Pancreas (tissue), 10 donors: ENCODE measurements at regions not wholly inside any gene's neighbourhood (a gene's known extent, or its start where the extent isn't known, plus 50 kb on each side); places are given as distances from the start of the nearest gene placed in this dataset.

Source experiments
- ATAC-seq, 4 donors: fragments of 200-7000 bp; cut with Tn5 transposase; one replicate each; pipeline versions ENCODE4 v1.8.0 to v1.9.1; 2020; ENCODE audit warnings: mild to moderate bottlenecking in 4 of 4, moderate library complexity in 4 of 4
- DNase-seq, 6 donors: peaks; one replicate each; pipeline ENCODE4 v3.0.0-alpha.2; 2020
- FAIRE-seq: peaks from 2 replicates; lab custom pipeline; 2012; peaks lifted over from hg19 to GRCh38; lab: Jason Lieb, UNC
- H3K27ac ChIP-seq, 4 donors: fragments of 200-600 bp; sonication (generic); 1 replicate in 3 of 4; 2 replicates in 1 of 4; pipeline versions ENCODE4 v1.5.0 to v1.8.0; 2020
- H3K27me3 ChIP-seq, 4 donors: fragments of 200-600 bp; one replicate each; pipeline ENCODE4 v1.8.0; 2021
- H3K36me3 ChIP-seq, 3 donors: fragments of 200-600 bp; sonication (generic) in 1 of 3; one replicate each; pipeline versions ENCODE4 v1.5.0 to v1.8.0; 2020 to 2021
- H3K4me1 ChIP-seq, 3 donors: fragments of 200-600 bp; one replicate each; pipeline ENCODE4 v1.8.0; 2021
- H3K4me3 ChIP-seq, 4 donors: fragments of 200-600 bp; sonication (generic) in 2 of 4; one replicate each; pipeline versions ENCODE4 v1.5.0 to v1.8.0; 2020 to 2021
- H3K9me3 ChIP-seq, 4 donors: fragments of 200-600 bp; one replicate each; pipeline ENCODE4 v1.8.0; 2021
- CTCF ChIP-seq, 4 donors: fragments of 200-600 bp; sonication (generic) in 3 of 4; IDR thresholded peaks; one replicate each; pipeline versions ENCODE4 v1.5.0 to v1.8.0; 2021; ENCODE audit warnings: antibody characterized with exemption in 4 of 4
- WGBS, 2 donors: extraction: QIAGEN DNeasy Blood & Tissue Kit; methylation state at CpG; one replicate each; pipeline ENCODE4 v1.1.7; 2013; 5-methylcytosine and 5-hydroxymethylcytosine counted together
- intact Hi-C, 3 donors: fragments of 100-400 bp; cut with DNase I; formaldehyde crosslinking; loops; one replicate each; pipeline versions ENCODE4 v1.11.1 to v1.14.2; 2022
- donor health status: healthy with polysubstance abuse.
- donor health status: DM: no; HTN: no; CAD: no; lungs with moderate emphysema.
- donor health status: DM: no; HTN: no; CAD: no.
- donor health status: control.
- donor health status: control.
- donor health status: Bipolar disorder and iron deficiency.
- donor health status: DM: yes; HTN: yes; CAD: no.
- donor health status: DM: no; HTN: no; CAD: no.
- donor health status: DM: no; HTN: no; CAD: no.
- donor health status: DM: yes; HTN: yes; CAD: no.

GRCh38 chr20:39107741-39108140, 145.6 kb downstream of the DHX35 start:
- FAIRE-seq (no peak), ATAC-seq (no peak), DNase-seq (no peak)
- intact Hi-C loops, result no loop called here
- Histone ChIP-seq H3K27me3 (peaks cover 0 to 15% (median 0%) of the 10 kb centered on the region in 4 donors), H3K4me1 (no peaks in the 10 kb centered on the region), H3K9me3 (no peaks in the 10 kb centered on the region), H3K36me3 (no peaks in the 10 kb centered on the region), H3K4me3 (no peak overlapping the region), H3K27ac (no peak overlapping the region)
- 56 to 57% methylated on average over 5 of the region's 5 CpGs for WGBS, 2 donors
- no peak for TF ChIP-seq CTCF (IDR thresholded peaks at IDR 0.05)

GRCh38 chr20:39106791-39107190, 144.6 kb downstream of the DHX35 start:
- H3K4me3 ChIP-seq, result no peak overlapping the region
- H3K27me3 ChIP-seq, result peaks cover 0 to 15% (median 0%) of the 10 kb centered on the region in 4 donors
- no peaks in the 10 kb centered on the region for H3K4me1 ChIP-seq
- no peaks in the 10 kb centered on the region for H3K9me3 ChIP-seq
- no peaks in the 10 kb centered on the region for H3K36me3 ChIP-seq
- intact Hi-C loops, result no loop called here
- TF ChIP-seq CTCF (IDR thresholded peaks at IDR 0.05), result no peak
- 61 to 65% methylated on average over 3 of the region's 3 CpGs for WGBS, 2 donors
- H3K27ac ChIP-seq, result no peak overlapping the region
- FAIRE-seq (no peak), DNase-seq (no peak), ATAC-seq (no peak)

- no peak overlapping the region for H3K27ac ChIP-seq
- no peaks in the 10 kb centered on the region for H3K36me3 ChIP-seq
- intact Hi-C loops, result no loop called here
- peaks cover 0 to 15% (median 0%) of the 10 kb centered on the region in 4 donors for H3K27me3 ChIP-seq
- 73 to 81% methylated on average over 5 of the region's 5 CpGs for WGBS, 2 donors
- no peak for TF ChIP-seq CTCF (IDR thresholded peaks at IDR 0.05)
- FAIRE-seq, result no peak
- no peak overlapping the region for H3K4me3 ChIP-seq
- no peaks in the 10 kb centered on the region for H3K9me3 ChIP-seq
- H3K4me1 ChIP-seq, result no peaks in the 10 kb centered on the region
- no peak for DNase-seq
- no peak for ATAC-seq
These were observed 143.4 kb downstream of the DHX35 start for GRCh38 chr20:39105551-39105950.

- DNase-seq (no peak), FAIRE-seq (no peak), ATAC-seq (no peak)
- TF ChIP-seq CTCF (IDR thresholded peaks at IDR 0.05), result no peak
- intact Hi-C loops, result no loop called here
- Histone ChIP-seq H3K36me3 (no peaks in the 10 kb centered on the region), H3K4me3 (no peak overlapping the region), H3K9me3 (no peaks in the 10 kb centered on the region), H3K27me3 (peaks cover 0 to 5% (median 0%) of the 10 kb centered on the region in 4 donors), H3K27ac (no peak overlapping the region), H3K4me1 (no peaks in the 10 kb centered on the region)
- 80 to 94% methylated on average over 1 of the region's 1 CpG for WGBS, 2 donors
These were observed 141.6 kb downstream of the DHX35 start for GRCh38 chr20:39103732-39104131.

GRCh38 chr20:39103305-39103704, 141.2 kb downstream of the DHX35 start:
- FAIRE-seq, result no peak
- H3K9me3 ChIP-seq, result no peaks in the 10 kb centered on the region
- peaks cover 0 to under 1% (median 0%) of the 10 kb centered on the region in 4 donors for H3K27me3 ChIP-seq
- H3K36me3 ChIP-seq, result no peaks in the 10 kb centered on the region
- no peak for TF ChIP-seq CTCF (IDR thresholded peaks at IDR 0.05)
- intact Hi-C loops, result no loop called here
- H3K4me1 ChIP-seq, result no peaks in the 10 kb centered on the region
- DNase-seq, result no peak
- H3K27ac ChIP-seq, result no peak overlapping the region
- ATAC-seq, result no peak
- no peak overlapping the region for H3K4me3 ChIP-seq
- WGBS, 2 donors, result 67 to 78% methylated on average over 4 of the region's 4 CpGs
